ENCODE measurements at regions not wholly inside any gene's neighbourhood (a gene's known extent, or its start where the extent isn't known, plus 50 kb on each side); places are given as distances from the start of the nearest gene placed in this dataset.

DNA sequence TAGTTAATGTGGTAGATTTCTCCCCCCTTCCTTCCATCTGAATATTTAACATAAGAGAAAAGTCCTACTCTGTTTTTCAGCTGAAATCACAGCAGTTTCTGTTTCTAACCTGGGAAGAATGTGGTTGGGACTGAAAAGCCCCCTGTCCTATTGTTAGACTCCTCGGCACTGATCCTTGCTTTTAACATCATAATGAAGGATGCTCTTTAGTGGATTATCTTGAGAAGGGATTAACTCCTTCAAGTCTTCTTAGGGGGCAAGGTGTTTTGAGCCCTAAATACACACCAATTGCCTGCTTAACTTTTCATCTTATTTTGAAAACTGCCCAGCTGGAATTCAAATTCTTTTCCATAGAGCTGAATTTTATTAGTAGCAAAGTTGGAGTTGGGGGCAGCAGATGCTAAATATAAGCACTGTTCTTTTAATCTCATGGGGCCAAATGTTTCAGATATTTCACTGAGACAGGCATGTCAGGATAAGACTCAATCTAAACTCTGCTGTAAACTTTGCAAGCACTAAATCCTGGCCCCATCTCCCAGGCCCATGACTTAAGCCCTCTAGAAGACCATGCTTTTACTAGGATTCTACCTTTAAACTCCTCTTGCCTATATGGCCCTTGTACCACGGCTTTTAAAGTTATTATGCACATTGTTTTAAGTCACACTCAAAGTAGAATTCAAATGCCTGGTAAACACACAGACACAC, 243.2 kb upstream of the NR2F2 start:
- intact Hi-C loops (cut with micrococcal nuclease): no loop called here

DNA sequence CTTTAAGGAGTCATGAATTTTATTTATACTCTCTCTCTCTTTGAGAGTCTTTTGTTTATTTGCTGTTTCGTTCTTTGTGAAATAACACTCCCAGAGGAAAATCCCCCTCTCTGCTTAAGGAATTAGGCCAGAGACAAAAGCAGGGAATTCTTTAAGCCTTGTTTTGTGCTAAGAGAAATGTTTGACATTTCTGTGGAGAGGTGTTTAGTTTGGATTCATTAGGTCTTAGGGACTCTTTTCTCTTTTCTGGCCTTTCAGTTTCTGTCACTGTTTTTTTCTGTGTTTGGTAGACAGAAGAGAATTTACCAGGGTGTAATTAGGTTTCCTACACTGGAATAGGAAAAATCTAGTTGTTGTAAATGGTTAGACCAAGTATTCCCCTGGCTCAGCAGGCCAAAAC, 241.8 kb upstream of the NR2F2 start:
- intact Hi-C loops (cut with micrococcal nuclease): no loop called here

DNA sequence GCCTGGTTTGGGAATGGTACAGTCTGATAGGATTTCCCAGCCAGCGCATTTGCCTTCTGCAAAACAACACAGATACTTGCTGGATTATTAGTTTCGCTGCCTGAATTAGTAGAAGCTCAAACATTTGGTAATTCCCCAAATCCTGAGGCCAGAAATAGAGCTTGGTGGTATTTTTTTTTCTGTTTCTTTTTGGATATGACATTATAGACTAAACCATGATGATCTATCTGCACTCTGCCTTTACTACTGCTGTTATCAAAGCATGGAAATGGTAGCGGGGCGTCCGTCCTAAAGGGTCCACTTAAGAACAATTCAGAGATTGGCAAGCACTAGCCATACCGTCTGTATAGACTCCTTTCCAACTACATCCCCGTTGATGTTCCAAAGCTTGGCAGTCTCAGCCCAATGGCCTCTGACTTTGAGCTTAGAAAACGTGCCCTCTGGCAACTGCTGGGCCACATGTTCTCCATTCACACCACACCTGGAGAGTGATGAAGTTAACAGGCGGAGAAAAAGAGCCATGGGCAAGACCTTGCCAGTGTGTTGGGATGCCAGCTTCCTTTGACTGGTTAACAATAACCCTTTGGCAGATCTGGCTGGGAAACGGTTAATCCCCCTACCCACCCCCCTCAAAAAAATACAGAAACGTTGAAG, 241.0 kb upstream of the NR2F2 start:
- intact Hi-C loops (cut with micrococcal nuclease): no loop called here

DNA sequence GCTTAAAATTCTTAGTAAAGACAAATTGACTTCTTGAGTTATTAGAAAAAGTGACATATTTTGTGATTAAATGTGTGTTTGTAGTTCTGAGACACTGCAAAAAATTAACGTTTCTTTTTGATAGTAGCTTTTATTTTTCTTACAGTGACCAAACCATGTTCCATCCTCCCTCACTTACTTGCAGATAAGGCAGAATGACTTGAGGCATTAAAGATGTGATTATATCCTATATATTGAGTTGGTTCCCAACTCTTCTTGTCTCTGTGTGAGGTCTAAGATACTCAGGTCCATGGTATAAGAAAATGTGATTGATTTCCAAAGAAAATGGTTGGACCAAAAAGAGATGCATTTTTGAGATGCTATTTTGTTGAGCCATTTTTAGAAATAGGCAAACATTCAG, 238.3 kb upstream of the NR2F2 start:
- intact Hi-C loops (cut with micrococcal nuclease): no loop called here

DNA sequence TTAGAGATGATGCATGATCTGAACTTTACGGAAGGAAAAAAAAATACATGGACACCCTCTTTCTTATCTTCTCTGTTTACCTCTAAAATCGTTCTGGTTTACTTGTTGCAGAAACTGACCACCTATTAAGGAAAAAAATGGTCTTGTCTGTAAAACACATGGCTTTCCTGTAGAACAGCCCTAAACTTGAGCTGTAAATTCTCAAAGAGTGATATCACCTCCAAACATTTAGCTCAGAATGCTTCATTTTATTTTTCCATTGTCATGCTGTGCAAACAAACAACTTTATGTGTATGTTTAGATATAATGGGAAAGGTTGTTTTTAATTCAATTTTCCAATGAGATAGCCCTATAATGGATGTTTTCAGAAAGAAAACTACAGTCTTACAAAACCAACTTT, 237.4 kb upstream of the NR2F2 start:
- intact Hi-C loops (cut with micrococcal nuclease): no loop called here

DNA sequence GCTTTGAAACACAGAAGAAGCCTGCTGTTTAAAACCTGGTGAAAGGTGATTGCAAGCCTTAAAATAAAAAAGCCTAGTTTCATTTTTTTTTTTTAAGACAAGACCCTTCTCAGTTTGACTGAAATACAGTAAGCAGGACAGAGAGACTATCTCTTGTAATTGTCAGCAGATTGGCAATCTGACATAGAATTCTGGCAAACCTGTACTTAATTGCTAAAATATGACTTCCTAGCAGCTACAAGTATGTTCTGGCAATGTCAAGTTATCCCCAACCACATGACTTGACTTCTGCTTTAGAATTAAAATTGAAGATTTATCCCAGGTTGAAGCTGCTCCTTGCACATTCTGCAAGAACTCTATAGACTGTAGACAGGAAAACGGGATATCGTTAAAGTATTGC, 232.8 kb upstream of the NR2F2 start:
- intact Hi-C loops (cut with micrococcal nuclease): no loop called here

DNA sequence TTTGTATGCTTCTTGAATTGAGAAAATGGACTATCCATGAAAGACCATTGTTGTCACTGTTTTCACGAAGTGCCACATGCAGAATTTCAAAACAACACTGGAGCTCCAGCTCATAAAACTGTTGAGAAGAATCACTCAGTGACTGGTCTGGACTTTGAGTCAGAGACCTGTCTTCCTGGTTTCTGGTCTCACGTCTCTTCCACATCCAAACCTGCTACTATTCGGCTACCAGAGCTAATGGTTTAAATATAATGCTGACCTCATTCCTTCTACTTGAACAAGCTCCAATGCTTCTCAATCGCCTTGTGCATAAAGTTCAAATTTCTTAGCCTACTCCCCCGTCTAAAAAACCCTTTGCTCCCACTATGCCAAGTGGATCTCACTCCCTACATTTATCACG, 227.9 kb upstream of the NR2F2 start:
- intact Hi-C loops (cut with micrococcal nuclease): no loop called here

DNA sequence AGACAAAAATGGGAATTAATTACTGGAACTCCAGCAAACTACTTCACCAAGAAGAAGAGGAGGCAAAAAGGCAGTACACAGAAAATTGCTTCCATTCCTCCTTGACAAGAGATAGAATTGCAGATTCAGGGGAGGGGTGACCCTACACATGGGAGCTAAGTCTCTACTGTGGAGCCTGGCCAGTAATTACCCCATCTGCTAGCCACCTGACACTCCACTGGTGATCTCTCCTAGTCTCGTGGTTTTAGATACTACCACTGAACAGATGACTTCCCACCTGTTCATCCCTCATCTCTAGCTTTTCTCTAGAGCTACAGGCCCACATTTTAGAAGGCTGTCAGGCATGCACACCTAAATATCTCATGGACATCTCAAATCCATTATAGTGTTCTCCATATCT, 224.3 kb upstream of the NR2F2 start:
- intact Hi-C loops (cut with micrococcal nuclease): no loop called here

DNA sequence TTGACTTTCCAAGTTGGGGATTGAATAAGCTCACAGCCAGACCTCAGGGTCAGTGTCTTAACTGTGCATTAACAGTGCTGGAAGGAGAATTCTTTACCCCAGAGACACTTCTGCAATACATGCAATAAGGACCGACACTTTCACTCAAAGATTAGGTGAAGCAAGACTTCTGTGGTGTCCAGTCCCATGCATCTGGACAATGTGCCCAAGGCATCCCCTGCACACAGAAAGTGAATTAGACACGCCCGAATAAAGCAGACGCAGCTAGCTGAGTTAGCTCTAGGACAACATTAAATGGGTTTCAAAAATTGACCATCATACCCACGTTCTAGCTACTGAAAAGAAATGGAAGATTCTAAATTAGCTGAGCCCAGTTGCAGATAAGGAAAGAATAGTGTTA, 223.9 kb upstream of the NR2F2 start:
- intact Hi-C loops (cut with micrococcal nuclease): no loop called here

DNA sequence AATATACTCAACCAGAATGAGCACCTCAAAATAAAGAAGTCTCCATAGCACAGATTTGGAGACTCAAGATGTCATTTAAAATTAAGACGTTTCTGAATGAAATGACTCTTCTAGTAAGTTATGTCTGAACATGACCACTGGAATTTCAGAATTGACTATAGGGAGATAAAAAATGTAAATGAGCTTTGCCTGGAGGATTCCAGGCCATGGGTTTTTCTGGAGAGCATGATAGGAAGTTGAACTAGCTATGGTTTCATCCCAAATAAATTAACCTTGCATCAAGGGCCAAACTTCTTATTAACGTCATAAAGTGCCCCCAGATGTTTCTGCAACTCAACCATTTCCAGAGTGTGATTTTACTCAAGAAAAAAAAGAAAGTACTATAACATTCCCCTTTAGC, 222.6 kb upstream of the NR2F2 start:
- intact Hi-C loops (cut with micrococcal nuclease): no loop called here

DNA sequence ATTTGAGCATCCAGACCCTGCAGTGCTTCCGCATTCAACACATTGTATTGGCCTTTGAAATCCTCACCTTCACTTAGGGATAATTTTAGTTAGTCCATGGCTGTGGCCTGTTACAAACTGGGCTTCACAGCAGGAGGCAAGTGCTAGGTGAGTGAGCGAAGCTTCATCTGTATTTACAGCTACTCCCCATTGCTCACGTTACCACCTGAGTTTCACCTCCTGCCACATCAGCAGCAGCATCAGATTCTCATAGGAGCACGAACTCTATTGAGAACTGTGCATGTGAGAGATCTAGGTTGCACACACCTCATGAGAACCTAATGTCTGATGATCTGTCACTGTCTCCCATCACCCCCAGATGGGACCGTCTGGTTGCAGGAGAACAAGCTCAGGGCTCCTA, 222.1 kb upstream of the NR2F2 start:
- intact Hi-C loops (cut with micrococcal nuclease): no loop called here

DNA sequence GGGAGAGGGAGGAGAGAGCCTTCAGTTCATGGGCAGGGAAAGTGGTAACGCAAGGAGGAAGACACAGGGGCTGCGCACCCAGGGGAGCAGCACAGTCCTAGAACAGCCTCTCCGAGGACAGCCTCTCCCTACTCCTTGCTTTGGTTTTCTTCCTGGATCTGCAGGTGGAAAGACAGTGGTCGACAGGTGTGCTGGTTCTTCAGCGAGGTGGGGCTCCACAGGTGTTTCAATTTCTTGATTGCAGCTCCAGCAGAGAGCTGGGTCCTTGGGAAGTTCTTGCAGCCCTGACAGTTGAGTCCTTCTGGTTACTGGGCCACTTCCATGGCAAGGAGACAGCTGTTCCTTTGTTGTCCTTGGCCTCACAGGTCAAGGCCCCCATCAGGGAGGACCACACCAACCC, 220.7 kb upstream of the NR2F2 start:
- intact Hi-C loops (cut with micrococcal nuclease): no loop called here

DNA sequence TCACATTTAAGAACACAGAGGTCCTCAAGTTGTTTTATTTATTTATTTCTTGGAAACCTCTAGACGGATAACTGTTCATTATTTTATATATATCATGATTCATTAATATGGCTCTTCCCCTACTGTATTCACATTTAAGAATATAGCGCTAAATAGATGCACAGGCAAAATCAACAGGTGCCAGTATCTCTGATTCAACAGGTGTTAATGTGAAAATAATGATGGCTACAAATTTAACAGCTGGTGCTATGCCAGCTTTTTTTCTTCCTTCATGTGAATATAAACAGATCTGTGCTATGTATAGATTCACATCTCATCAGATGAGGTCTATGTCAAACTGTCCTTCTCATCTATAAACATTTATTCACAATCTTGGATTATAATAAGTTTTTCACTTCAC, 218.5 kb upstream of the NR2F2 start:
- intact Hi-C loops (cut with micrococcal nuclease): no loop called here

DNA sequence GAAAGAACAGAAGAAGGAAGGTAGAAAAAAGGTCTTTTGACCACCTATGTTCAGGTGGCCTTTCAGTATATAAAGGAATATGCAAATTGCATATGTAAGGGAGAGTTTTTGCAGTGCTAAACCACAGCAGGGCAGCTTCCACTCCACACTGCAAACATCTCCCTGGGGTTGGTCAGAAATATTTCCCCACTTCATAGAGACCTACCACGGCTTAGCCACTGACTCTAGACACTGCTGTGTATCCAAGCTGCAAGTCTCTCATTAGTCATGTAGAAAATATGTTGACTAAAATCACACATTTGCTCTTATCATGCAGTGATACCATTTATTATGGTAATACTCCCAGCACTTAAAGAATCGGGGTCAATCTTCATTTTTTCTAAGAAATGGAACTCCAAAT, 214.9 kb upstream of the NR2F2 start:
- intact Hi-C loops (cut with micrococcal nuclease): no loop called here

DNA sequence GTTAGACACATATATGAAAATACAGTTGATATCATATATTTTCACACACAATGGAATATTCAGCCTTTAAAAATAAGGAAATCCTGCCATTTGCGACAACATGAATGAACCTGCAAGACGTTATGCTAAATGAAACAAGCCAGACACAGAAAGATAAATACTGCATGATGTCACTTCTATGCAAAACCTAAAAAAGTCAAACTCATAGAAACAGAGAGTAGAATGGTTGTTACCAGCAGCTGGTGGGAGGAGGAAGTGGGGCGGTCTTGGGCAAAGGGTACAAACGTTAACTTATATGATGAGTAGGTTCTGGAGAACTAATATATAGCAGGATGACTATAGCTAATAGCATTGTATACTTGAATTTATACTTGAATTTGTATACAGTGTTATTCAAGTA, 213.2 kb upstream of the NR2F2 start:
- intact Hi-C loops (cut with micrococcal nuclease): no loop called here

DNA sequence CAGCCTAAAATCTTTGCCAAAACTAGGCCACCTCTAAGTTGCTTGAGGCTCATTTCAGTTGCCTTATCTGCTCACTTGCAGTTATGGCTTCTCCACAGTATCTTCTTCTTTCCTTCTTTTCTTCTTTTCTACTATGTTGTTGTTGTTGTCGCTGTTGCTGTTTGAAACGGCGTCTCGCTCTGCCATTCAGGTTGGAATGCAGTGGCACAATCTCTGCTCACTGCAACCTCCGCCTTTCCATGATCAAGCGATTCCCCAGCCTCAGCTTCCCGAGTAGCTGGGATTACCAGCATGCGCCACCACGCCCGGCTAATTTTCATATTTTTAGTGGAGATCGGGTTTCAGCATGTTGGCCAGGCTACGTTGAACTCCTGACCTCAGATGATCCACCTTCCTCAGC, 210.8 kb upstream of the NR2F2 start:
- intact Hi-C loops (cut with micrococcal nuclease): no loop called here

DNA sequence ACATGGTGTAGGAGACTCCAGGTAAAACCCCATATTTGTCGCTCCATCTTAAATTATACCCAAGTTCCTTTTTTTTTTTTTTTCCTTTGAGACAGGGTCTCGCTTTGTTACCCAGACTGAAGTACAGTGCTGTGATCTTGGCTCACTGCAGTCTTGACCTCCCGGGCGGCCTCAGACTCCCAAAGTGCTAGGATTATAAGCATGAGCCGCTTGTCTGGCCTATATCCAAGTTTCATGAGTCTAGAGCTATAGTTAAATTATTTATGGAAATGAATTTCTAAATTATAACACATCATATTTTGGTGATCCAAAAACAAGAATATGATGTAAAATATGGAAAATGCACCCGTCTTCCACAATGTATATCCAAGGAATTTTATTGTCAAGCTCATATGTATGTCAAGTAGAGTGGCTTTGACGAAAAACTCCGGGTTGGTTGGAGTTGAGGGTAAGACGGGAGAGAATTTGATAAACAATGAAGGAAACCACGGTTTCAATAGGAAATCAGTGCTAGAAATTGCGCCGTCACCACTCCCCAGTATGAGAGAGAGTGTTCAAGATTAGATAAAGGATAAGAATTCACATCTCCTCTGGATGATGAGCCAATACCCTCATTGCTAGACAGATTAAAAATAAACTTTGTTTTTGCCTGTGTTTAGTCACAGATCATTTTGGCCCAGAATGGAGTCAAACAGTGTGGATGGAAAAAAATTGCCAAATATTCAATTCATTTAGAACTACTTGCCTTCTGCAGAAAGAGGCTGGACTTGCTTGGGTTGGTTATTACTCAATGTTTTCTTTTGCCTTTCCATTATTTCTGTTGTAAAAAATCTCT, 209.2 kb upstream of the NR2F2 start:
- intact Hi-C loops (cut with micrococcal nuclease): no loop called here

DNA sequence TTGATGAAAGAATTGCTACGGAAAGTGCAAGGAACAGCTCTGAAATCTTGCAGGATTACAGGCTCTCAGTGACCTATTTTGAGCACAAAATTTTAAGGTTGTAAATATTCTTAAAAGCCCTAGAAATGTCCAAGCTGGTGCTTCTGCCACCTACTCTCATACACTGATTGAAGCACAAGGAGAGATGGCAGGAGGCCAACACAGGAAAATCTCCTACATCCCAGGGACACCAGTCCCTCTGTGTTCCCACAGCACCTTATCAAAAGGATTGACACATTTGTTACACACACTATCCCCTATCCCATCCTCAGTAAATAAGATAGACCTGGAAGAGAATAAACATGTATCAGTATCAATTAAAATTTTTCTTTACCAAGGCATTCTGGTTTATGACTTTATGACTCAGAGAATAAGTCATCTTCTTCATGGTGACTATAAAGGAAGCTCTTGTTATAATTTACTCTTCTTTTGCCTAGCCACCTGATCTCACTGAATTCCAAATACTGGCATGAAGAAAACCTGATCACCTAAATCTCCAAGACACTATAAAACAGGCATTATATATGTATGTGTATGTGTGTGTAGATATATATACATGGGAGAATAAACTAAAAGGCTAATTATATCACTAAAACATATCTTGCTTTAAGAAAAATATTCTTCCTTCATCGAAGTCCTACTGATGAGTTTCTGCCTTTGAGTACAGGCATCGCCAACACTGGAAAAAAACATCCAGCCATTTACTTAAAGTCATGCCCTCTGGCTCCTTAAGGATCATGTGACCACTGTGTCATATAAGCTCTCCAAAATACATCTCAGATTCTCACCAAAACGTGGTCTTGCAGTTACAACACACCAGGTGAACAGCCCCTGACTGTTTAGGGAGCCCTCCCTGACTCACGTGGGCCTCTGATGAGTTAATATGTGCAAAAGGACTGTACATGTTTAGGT, 208.1 kb upstream of the NR2F2 start:
- intact Hi-C loops (cut with micrococcal nuclease): no loop called here

DNA sequence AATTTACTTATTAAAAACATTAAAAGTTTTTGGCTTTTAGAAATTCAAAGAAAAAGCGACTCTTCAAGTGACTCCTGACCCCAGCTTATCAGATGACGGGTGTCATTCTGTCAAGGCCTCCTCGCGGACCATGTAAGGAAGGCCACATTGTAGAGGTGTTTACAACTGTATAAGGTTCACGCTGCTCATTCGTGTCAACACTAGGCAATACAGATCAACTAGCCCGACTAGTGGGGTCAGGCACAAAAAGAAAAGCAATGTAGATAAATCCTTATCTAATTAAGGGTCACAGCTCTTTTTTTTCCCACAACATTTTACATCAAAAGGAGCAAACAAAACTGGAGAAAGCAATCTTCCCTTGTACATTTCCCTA, 207.5 kb upstream of the NR2F2 start:
- intact Hi-C loops (cut with micrococcal nuclease): no loop called here

DNA sequence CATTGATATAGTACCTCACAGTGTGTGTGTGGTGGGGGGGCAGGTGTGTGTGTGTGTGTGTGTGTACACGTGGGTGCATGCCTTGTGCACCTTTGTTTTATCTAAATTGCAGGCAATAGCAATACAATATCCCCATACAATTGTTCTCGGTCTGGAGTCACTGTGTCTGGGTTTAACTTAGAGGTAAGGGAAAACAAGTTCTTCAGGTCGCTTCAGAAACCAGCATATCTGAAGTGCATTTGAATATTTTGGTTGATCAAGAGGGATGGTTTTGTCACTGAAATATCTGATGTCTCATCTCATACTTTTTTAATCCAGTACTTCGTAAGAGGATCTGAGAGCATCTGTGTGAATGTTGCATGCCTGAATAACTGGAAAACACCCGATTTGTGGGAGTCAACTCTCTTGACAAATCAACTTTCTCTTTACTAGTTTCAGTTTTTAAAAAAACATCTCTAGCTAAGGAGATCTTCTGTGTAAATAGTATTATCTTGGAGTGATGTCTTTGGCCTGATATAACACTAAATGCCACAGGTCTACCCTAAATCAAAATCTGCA, 206.8 kb upstream of the NR2F2 start:
- intact Hi-C loops (cut with micrococcal nuclease): no loop called here

DNA sequence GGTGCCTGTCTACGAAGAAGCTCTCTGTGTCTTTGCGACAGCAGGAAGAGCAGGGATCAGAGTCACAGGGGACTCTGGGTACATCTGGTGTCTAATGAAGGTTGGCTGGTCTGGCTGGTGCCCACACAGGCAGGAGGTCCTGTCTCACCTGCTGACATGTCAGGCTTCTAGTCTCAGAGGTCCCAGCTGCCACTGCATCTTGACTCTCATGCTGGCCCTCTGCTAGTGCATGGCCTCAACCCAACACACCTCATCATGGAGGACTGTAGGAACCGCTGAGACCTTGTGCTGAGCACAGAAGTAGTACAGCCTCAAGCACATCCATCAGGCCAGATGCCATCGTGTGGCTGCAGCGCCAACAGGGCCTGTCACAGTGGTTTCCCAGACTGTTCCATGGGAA, 206.1 kb upstream of the NR2F2 start:
- intact Hi-C loops (cut with micrococcal nuclease): no loop called here
